Activated B cell treated with CpG ODN at 0.5 μM for 24 hours (primary cell): ENCODE measurements at regions not wholly inside any gene's neighbourhood (a gene's known extent, or its start where the extent isn't known, plus 50 kb on each side); places are given as distances from the start of the nearest gene placed in this dataset.

Experiments used
- ATAC-seq: fragments of 200-7000 bp; cut with Tn5 transposase; one replicate; pipeline ENCODE4 v1.10.0; 2021; ENCODE audit warnings: low read depth, mild to moderate bottlenecking, moderate library complexity
- CTCF ChIA-PET: fragments of 350-600 bp; sonication (Branson Sonifier 250); formaldehyde crosslinking; loops from one replicate; lab custom pipeline; 2021; ENCODE audit warnings: antibody characterized with exemption; lab: Charles Lee
- POLR2A ChIA-PET: fragments of 350-600 bp; sonication (Branson Sonifier 250); formaldehyde crosslinking; loops from one replicate; lab custom pipeline; 2021; ENCODE audit warnings: antibody characterized with exemption; lab: Charles Lee
- DNase-seq: peaks from one replicate; pipeline ENCODE4 v3.0.0; 2022
- H3K27ac Mint-ChIP-seq: one replicate; pipeline ENCODE4 v1.8.0; 2020; ENCODE audit warnings: mixed read lengths
- H3K27me3 Mint-ChIP-seq: one replicate; pipeline ENCODE4 v1.8.0; 2021; ENCODE audit warnings: mixed read lengths
- H3K36me3 Mint-ChIP-seq: one replicate; pipeline ENCODE4 v1.8.0; 2021; ENCODE audit warnings: low read depth, mixed read lengths
- H3K4me1 Mint-ChIP-seq: one replicate; pipeline ENCODE4 v1.8.0; 2021; ENCODE audit warnings: mixed read lengths
- H3K4me3 Mint-ChIP-seq: one replicate; pipeline ENCODE4 v1.8.0; 2020; ENCODE audit warnings: mild to moderate bottlenecking, mixed read lengths
- H3K9me3 Mint-ChIP-seq: one replicate; pipeline ENCODE4 v1.8.0; 2020; ENCODE audit warnings: mixed read lengths
- CTCF ChIP-seq: fragments of 200-600 bp; IDR thresholded peaks from one replicate; pipeline ENCODE4 v1.8.0; 2022; ENCODE audit warnings: antibody characterized with exemption, mild to moderate bottlenecking
- intact Hi-C: fragments of 100-400 bp; cut with micrococcal nuclease; formaldehyde crosslinking; loops from one replicate; pipeline ENCODE4 v1.15.1; 2024

- Mint-ChIP-seq H3K36me3 (no peaks in the 10 kb centered on the region), H3K4me1 (no peaks in the 10 kb centered on the region), H3K27me3 (peaks cover 6% of the 10 kb centered on the region), H3K27ac (no peak overlapping the region), H3K9me3 (no peaks in the 10 kb centered on the region), H3K4me3 (no peak overlapping the region)
- DNase-seq, result no peak
- no peak for ATAC-seq
- ChIA-PET CTCF (no interaction called here), POLR2A (no interaction called here)
- no peak for TF ChIP-seq CTCF
- intact Hi-C loops, result no loop called here
These were observed 294.1 kb downstream of the STIM2 start for GRCh38 chr4:27154706-27155105.

GRCh38 chr4:27161191-27161590 is 300.6 kb downstream of the STIM2 start:
- Mint-ChIP-seq H3K27me3 (peaks cover 10% of the 10 kb centered on the region), H3K27ac (no peak overlapping the region), H3K36me3 (no peaks in the 10 kb centered on the region), H3K9me3 (no peaks in the 10 kb centered on the region), H3K4me1 (no peaks in the 10 kb centered on the region), H3K4me3 (no peak overlapping the region)
- intact Hi-C loops, result no loop called here
- no peak for TF ChIP-seq CTCF
- DNase-seq (no peak), ATAC-seq (no peak)
- ChIA-PET POLR2A (no interaction called here), CTCF (no interaction called here)

GRCh38 chr4:27168783-27169182 is 308.1 kb downstream of the STIM2 start:
- CTCF ChIA-PET, result no interaction called here
- intact Hi-C loops, result no loop called here
- POLR2A ChIA-PET, result no interaction called here
- H3K9me3 Mint-ChIP-seq, result no peaks in the 10 kb centered on the region
- ATAC-seq, result no peak
- H3K27ac Mint-ChIP-seq, result no peak overlapping the region
- H3K27me3 Mint-ChIP-seq, result peaks cover 6% of the 10 kb centered on the region
- no peak overlapping the region for H3K4me3 Mint-ChIP-seq
- TF ChIP-seq CTCF, result no peak
- no peaks in the 10 kb centered on the region for H3K36me3 Mint-ChIP-seq
- DNase-seq, result no peak
- no peaks in the 10 kb centered on the region for H3K4me1 Mint-ChIP-seq

- H3K27ac Mint-ChIP-seq, result no peak overlapping the region
- CTCF ChIA-PET, result no interaction called here
- POLR2A ChIA-PET, result no interaction called here
- no peaks in the 10 kb centered on the region for H3K4me1 Mint-ChIP-seq
- DNase-seq (no peak), ATAC-seq (no peak)
- intact Hi-C loops, result no loop called here
- no peaks in the 10 kb centered on the region for H3K36me3 Mint-ChIP-seq
- no peaks in the 10 kb centered on the region for H3K27me3 Mint-ChIP-seq
- TF ChIP-seq CTCF, result no peak
- no peak overlapping the region for H3K4me3 Mint-ChIP-seq
- H3K9me3 Mint-ChIP-seq, result peaks cover 5% of the 10 kb centered on the region
These were observed 312.6 kb downstream of the STIM2 start for GRCh38 chr4:27173280-27173679.

GRCh38 chr4:27176400-27176799 is 315.8 kb downstream of the STIM2 start:
- ATAC-seq (no peak), DNase-seq (no peak)
- Mint-ChIP-seq H3K36me3 (no peaks in the 10 kb centered on the region), H3K4me1 (no peaks in the 10 kb centered on the region), H3K9me3 (peaks cover 5% of the 10 kb centered on the region), H3K27ac (no peak overlapping the region), H3K27me3 (no peaks in the 10 kb centered on the region), H3K4me3 (no peak overlapping the region)
- no peak for TF ChIP-seq CTCF
- intact Hi-C loops, result no loop called here
- POLR2A ChIA-PET, result no interaction called here
- CTCF ChIA-PET, result no interaction called here
